ENCODE measurements at regions not wholly inside any gene's neighbourhood (a gene's known extent, or its start where the extent isn't known, plus 50 kb on each side); places are given as distances from the start of the nearest gene placed in this dataset.

GRCh38 chr4:137468836-137469235 is 63.5 kb downstream of the PCDH18 start:
- no peak for FAIRE-seq
- DNase-seq (ENCODE audit: low spot score), result no peak

DNA sequence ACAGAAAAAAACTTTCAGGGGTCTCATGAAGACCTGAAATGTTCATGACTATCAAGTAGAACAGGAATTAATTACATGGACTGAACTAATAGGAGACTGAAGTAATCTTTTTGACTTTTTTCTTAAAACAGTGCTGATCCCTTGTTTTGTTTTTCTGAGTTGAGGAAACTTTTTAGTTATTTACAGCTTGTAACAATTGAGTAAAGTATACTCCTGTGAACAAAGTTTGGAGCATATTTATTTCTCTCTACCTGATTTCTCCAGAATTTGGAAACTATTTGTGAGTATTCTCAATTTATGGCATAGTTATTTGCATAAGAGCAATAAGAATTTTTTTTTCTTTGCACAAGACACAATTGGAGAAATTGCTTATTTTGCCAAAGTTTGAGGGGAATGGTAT is 64.8 kb downstream of the PCDH18 start:
- FAIRE-seq, result no peak
- no peak for DNase-seq (ENCODE audit: low spot score)

GRCh38 chr4:137463377-137464003 is 68.8 kb downstream of the PCDH18 start:
- FAIRE-seq (no peak), DNase-seq (ENCODE audit: low spot score) (no peak)

GRCh38 chr4:137455647-137456321 is 76.5 kb downstream of the PCDH18 start:
- FAIRE-seq, result no peak

GRCh38 chr4:137454767-137455166 is 77.5 kb downstream of the PCDH18 start:
- DNase-seq (ENCODE audit: low spot score) (no peak), FAIRE-seq (no peak)

More at GRCh38 chr4:137455647-137456321, 76.5 kb downstream of the PCDH18 start:
- no peak for DNase-seq (ENCODE audit: low spot score)

DNA sequence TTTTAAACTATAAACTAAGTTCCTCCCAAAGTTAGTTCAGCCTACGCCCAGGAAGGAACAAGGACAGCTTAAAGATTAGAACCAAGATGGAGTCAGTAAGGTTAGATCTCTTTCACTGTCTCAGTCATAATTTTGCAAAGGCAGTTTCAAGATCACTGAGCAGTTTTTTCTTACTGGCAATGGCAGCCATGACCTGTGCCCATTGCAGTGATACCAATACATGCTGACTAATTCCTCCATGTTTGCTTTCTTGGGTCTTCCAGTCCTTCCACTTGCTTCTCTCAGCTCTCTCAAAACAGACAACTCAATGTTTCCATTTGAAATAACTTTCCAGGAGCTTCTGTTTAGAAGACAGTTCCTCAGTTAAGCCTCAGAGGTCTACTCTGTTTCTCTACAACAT is 79.5 kb downstream of the PCDH18 start:
- no peak for FAIRE-seq

GRCh38 chr4:137451172-137451825 is 81.0 kb downstream of the PCDH18 start:
- DNase-seq (ENCODE audit: low spot score) (no peak), FAIRE-seq (no peak)

More for the DNA sequence above, 79.5 kb downstream of the PCDH18 start:
- DNase-seq (ENCODE audit: low spot score), result no peak

DNA sequence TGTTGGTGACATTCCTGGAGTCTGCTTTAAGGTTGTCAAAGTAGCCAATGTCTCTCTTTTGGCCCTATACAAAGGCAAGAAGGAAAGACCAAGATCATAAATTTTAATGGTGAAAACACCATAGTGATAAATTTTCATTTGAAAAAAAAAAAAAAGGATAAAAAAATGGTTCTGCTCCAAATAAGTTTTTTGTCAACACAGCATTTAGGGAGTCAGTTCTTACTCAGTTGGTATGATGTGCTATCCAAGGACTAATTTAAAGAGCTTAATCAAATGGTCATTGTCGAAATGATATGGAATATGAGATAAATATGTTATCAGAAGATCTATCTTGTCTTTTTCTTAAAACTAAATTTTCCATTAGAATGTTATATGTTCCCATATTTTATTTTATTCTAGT is 83.9 kb downstream of the PCDH18 start:
- no peak for FAIRE-seq

DNA sequence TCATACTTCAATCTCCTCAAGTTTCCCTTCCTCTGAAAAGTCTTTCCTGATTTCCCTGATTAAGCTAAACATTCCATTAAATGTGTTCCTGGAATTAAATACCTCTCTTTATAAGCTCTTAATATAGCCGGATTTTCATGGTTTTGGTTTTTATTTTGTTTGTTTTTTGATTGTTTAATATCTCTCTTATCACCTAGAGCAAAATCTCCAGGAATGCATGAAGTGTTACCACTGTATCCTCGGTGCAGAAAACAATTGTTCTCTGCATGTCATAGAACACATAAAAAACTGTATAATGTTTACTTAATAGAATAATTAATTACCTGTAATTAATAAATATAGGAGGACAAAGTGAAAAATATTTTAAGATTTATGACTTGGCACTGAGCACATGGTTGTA is 86.2 kb downstream of the PCDH18 start:
- DNase-seq (ENCODE audit: low spot score), result no peak
- FAIRE-seq, result no peak

More for the DNA sequence above, 83.9 kb downstream of the PCDH18 start:
- DNase-seq (ENCODE audit: low spot score), result no peak

GRCh38 chr4:137443031-137443800 is 89.1 kb downstream of the PCDH18 start:
- no peak for FAIRE-seq
- DNase-seq (ENCODE audit: low spot score), result no peak

- FAIRE-seq (no peak), DNase-seq (ENCODE audit: low spot score) (no peak)
Measured at GRCh38 chr4:137432446-137433311, 99.6 kb downstream of the PCDH18 start.

DNA sequence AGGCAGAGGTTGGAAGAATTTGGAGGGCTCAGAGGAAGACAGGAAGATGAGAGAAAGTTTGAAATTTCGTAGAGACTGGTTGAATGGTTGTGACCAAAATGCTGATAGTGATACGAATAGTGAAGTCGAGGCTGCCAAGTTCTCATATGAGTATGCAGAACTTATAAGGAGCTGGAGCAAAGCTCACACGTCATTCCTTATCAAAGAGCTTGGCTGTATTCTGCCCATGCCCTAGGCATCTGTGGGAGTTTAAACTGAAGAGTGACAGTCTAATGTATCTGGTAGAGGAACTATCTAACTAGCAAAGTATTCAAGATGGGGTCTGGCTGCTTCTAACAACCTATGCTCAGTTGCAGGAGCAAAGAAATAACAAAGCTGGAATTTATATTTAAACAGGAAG is 102.1 kb downstream of the PCDH18 start:
- FAIRE-seq (no peak), DNase-seq (ENCODE audit: low spot score) (no peak)

DNA sequence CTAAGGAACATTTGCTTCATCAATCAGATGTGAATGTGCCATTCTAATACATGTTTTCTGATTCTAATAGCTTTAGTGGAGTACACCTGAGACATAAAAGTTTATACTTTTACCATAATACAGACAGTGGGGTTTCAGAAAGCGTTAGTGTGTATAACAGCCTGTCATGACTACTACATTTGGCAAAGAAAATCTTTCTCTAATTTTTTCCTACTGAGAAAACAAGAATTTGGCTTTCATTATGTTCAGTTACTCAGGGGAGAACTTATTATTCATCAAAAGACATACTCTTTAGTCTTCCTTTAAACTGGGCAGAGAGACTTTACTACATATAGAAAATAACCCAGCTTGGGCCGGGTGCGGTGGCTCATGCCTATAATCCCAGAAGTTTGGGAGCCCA is 104.9 kb downstream of the PCDH18 start:
- DNase-seq (ENCODE audit: low spot score), result no peak
- FAIRE-seq, result no peak

DNA sequence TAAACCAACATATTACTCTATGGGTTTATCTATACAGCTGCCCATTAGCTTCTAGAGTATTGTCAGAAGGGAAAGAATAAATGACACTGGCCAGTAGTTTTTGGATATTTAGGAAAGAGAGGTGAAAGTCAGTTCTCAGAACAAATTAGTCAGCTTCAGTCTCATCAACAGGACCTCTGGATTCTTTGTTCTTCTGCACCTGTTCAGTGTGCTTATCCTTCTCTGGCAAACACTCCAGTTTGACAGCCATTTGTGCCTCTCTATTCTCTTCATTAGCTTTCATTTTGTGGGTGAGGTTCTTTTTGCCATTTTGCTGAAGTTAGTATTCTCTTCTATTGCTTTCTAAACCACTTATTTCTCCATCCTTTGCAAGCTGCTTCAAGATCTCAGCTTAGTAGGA is 107.0 kb downstream of the PCDH18 start:
- FAIRE-seq, result no peak

GRCh38 chr4:137422666-137423065 is 109.6 kb downstream of the PCDH18 start:
- no peak for FAIRE-seq
- DNase-seq (ENCODE audit: low spot score), result no peak

More for the DNA sequence above, 107.0 kb downstream of the PCDH18 start:
- no peak for DNase-seq (ENCODE audit: low spot score)

DNA sequence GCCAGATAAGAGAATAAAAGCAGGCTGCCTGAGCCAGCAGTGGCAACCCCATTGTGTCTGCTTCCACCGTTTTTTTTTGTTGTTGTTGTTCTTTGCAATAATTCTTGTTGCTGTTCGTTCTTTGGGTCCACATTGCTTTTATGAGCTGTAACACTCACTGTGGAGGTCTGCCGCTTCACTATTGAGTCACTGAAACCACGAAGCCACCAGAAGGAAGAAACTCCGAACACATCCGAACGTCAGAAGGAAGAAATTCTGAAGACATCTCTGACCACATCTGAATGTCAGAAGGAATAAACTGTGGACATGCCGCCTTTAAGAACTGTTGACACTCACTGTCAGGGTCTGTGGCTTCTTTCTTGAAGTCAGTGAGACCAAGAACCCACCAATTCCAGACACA is 110.5 kb downstream of the PCDH18 start:
- DNase-seq (ENCODE audit: low spot score) (no peak), FAIRE-seq (no peak)

GRCh38 chr4:137420901-137421396 is 111.3 kb downstream of the PCDH18 start:
- no peak for FAIRE-seq
- DNase-seq (ENCODE audit: low spot score), result no peak

- DNase-seq (ENCODE audit: low spot score) (no peak), FAIRE-seq (no peak)
Measured at GRCh38 chr4:137417676-137418075, 114.6 kb downstream of the PCDH18 start.

DNA sequence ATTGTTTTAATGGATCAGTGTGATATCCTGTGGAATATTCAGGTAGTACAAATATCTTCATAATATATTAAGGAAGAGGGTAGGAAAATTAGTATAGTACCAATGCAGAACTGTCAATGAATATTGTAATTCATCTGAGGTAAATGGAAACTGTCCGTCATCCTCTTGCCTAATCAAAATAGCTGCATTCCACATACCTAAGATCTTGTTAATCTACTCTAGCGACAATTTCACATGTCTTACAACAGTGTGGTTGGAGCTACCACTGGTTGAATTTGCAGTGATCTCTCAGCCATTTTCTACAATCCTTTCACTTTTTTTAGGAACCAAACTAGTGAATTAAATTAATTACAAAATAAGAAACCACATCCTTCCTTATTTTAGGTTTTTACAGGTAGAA is 117.5 kb downstream of the PCDH18 start:
- FAIRE-seq, result no peak
- no peak for DNase-seq (ENCODE audit: low spot score)

- no peak for DNase-seq (ENCODE audit: low spot score)
- FAIRE-seq, result no peak
Measured at GRCh38 chr4:137408527-137409177, 123.6 kb downstream of the PCDH18 start.

Data from urothelium cell line (cell line).